H9 (cell line): ENCODE measurements at regions not wholly inside any gene's neighbourhood (a gene's known extent, or its start where the extent isn't known, plus 50 kb on each side); places are given as distances from the start of the nearest gene placed in this dataset.

Experiments
- DNase-seq: peaks from one replicate; pipeline ENCODE4 v3.0.0-alpha.2; 2017
- H2AFZ ChIP-seq: one replicate; pipeline ENCODE4 v1.6.1; 2013; ENCODE audit warnings: mild to moderate bottlenecking, low read length, control low read depth, moderate library complexity
- H2AK5ac ChIP-seq: 2 replicates; pipeline ENCODE4 v1.6.1; 2013; ENCODE audit warnings: low read length, control low read depth, mixed read lengths; ENCODE audit not compliant: insufficient read length
- H2BK120ac ChIP-seq: one replicate; pipeline ENCODE4 v1.6.1; 2013; ENCODE audit warnings: low read depth, mild to moderate bottlenecking, low read length, control low read depth, inconsistent platforms; ENCODE audit not compliant: poor library complexity, severe bottlenecking
- H2BK12ac ChIP-seq: 2 replicates; pipeline ENCODE4 v1.6.1; 2013; ENCODE audit warnings: low read length, control low read depth, mixed read lengths, low read depth; ENCODE audit not compliant: insufficient read length
- H2BK15ac ChIP-seq: 2 replicates; pipeline ENCODE4 v1.6.1; 2013; ENCODE audit warnings: low read depth, low read length, control low read depth
- H2BK20ac ChIP-seq: one replicate; pipeline ENCODE4 v1.6.1; 2013; ENCODE audit warnings: low read depth, mild to moderate bottlenecking, low read length, control low read depth, inconsistent platforms; ENCODE audit not compliant: poor library complexity, severe bottlenecking
- H2BK5ac ChIP-seq: 2 replicates; pipeline ENCODE4 v1.6.1; 2013; ENCODE audit warnings: low read length, control low read depth, mixed read lengths; ENCODE audit not compliant: insufficient read length
- H3K14ac ChIP-seq: 2 replicates; pipeline ENCODE4 v1.6.1; 2013; ENCODE audit warnings: low read length, control low read depth; ENCODE audit not compliant: insufficient read depth
- H3K18ac ChIP-seq: 2 replicates; pipeline ENCODE4 v1.6.1; 2013; ENCODE audit warnings: low read depth, mild to moderate bottlenecking, mixed read lengths, low read length, control low read depth; ENCODE audit not compliant: insufficient read length
- H3K23ac ChIP-seq: 2 replicates; pipeline ENCODE4 v1.6.1; 2013; ENCODE audit warnings: low read length, control low read depth, mixed read lengths, low read depth; ENCODE audit not compliant: insufficient read length
- H3K23me2 ChIP-seq: 2 replicates; pipeline ENCODE4 v1.6.1; 2013; ENCODE audit warnings: low read depth, mild to moderate bottlenecking, mixed read lengths, low read length, control low read depth; ENCODE audit not compliant: insufficient read length, poor library complexity, severe bottlenecking
- H3K27ac ChIP-seq: 2 replicates; pipeline ENCODE4 v1.5.1; 2013; ENCODE audit warnings: low read length, control low read depth, mixed read lengths, low read depth; ENCODE audit not compliant: insufficient read length
- H3K27me3 ChIP-seq: 2 replicates; pipeline ENCODE4 v1.6.1; 2013; ENCODE audit warnings: low read length, control low read depth, inconsistent platforms; ENCODE audit not compliant: insufficient read depth
- H3K4ac ChIP-seq: 2 replicates; pipeline ENCODE4 v1.6.1; 2013; ENCODE audit warnings: low read depth, mild to moderate bottlenecking, control low read depth, inconsistent platforms, low read length, moderate library complexity
- H3K4me1 ChIP-seq: 2 replicates; pipeline ENCODE4 v1.6.1; 2013; ENCODE audit warnings: low read length, control low read depth, inconsistent platforms; ENCODE audit not compliant: insufficient read depth
- H3K4me2 ChIP-seq: 2 replicates; pipeline ENCODE4 v1.6.1; 2013; ENCODE audit warnings: low read length, control low read depth, mixed read lengths; ENCODE audit not compliant: insufficient read length, insufficient read depth
- H3K56ac ChIP-seq: 2 replicates; pipeline ENCODE4 v1.6.1; 2013; ENCODE audit warnings: low read depth, mild to moderate bottlenecking, mixed read lengths, low read length, control low read depth; ENCODE audit not compliant: insufficient read length
- H3K79me1 ChIP-seq: 2 replicates; pipeline ENCODE4 v1.6.1; 2013; ENCODE audit warnings: low read depth, mild to moderate bottlenecking, moderate library complexity, low read length, control low read depth, inconsistent platforms; ENCODE audit not compliant: insufficient read depth, poor library complexity, severe bottlenecking
- H3K79me2 ChIP-seq: 2 replicates; pipeline ENCODE4 v1.6.1; 2013; ENCODE audit warnings: low read length, control low read depth, inconsistent platforms; ENCODE audit not compliant: insufficient read depth
- H3K9ac ChIP-seq: 2 replicates; pipeline ENCODE4 v1.6.1; 2013; ENCODE audit warnings: low read length, control low read depth, mixed read lengths; ENCODE audit not compliant: insufficient read length; ENCODE audit errors: extremely low read depth
- H3K9me3 ChIP-seq: one replicate; pipeline ENCODE4 v1.6.1; 2013; ENCODE audit warnings: low read depth, low read length, inconsistent platforms; ENCODE audit not compliant: control insufficient read depth
- H3T11ph ChIP-seq: one replicate; pipeline ENCODE4 v1.6.1; 2013; ENCODE audit warnings: mild to moderate bottlenecking, low read length, control low read depth, inconsistent platforms
- H4K20me1 ChIP-seq: one replicate; pipeline ENCODE4 v1.6.1; 2013; ENCODE audit not compliant: control insufficient read depth, insufficient read length, insufficient read depth
- H4K5ac ChIP-seq: 2 replicates; pipeline ENCODE4 v1.6.1; 2013; ENCODE audit warnings: low read depth, mild to moderate bottlenecking, mixed read lengths, low read length, control low read depth; ENCODE audit not compliant: insufficient read length
- H4K8ac ChIP-seq: replicated peaks from 2 replicates; pipeline ENCODE4 v1.6.1; 2013; ENCODE audit warnings: low read length, control low read depth, mixed read lengths, low read depth; ENCODE audit not compliant: insufficient read length
- H4K91ac ChIP-seq: 2 replicates; pipeline ENCODE4 v1.6.1; 2013; ENCODE audit warnings: low read depth, mild to moderate bottlenecking, moderate library complexity, mixed read lengths, low read length, control low read depth; ENCODE audit not compliant: insufficient read length
- H3K27ac Mint-ChIP-seq, 3 experiments: 2 replicates in 2 of 3; 3 replicates in 1 of 3; pipeline ENCODE4 v1.8.0; 2020 to 2021; ENCODE audit warnings: mixed read lengths in 3 of 3, mild to moderate bottlenecking in 1 of 3, moderate library complexity in 1 of 3
- H3K27me3 Mint-ChIP-seq: 2 replicates; pipeline ENCODE4 v1.8.0; 2021; ENCODE audit warnings: low read depth, mild to moderate bottlenecking, moderate library complexity, mixed read lengths
- H3K36me3 Mint-ChIP-seq, 3 experiments: 2 replicates in 2 of 3; 3 replicates in 1 of 3; pipeline ENCODE4 v1.8.0; 2020 to 2021; ENCODE audit warnings: low read depth in 3 of 3, mixed read lengths in 3 of 3; ENCODE audit not compliant: insufficient read depth in 1 of 3
- H3K4me1 Mint-ChIP-seq, 2 experiments: 2 replicates each; pipeline ENCODE4 v1.8.0; 2020; ENCODE audit warnings: mixed read lengths in 2 of 2
- H3K4me3 Mint-ChIP-seq, 2 experiments: 2 replicates in 1 of 2; 3 replicates in 1 of 2; pipeline ENCODE4 v1.8.0; 2020 to 2021; ENCODE audit warnings: mild to moderate bottlenecking in 2 of 2, mixed read lengths in 2 of 2, moderate library complexity in 1 of 2
- H3K9me3 Mint-ChIP-seq, 2 experiments: 2 replicates in 1 of 2; 3 replicates in 1 of 2; pipeline ENCODE4 v1.8.0; 2020; ENCODE audit warnings: mild to moderate bottlenecking in 2 of 2, mixed read lengths in 2 of 2, moderate library complexity in 1 of 2
- WGBS: extraction: QIAGEN DNeasy Blood & Tissue Kit; methylation state at CpG from one replicate; pipeline ENCODE4 v1.1.7; 2013; ENCODE audit warnings: missing lambda C conversion rate, low lambda C conversion rate, mixed read lengths; ENCODE audit not compliant: insufficient read length; ENCODE audit errors: extremely low coverage; 5-methylcytosine and 5-hydroxymethylcytosine counted together
- TF ChIP-seq, protein P1 (sequence below): fragments of 200-600 bp; sonication (generic); conservative IDR thresholded peaks from 3 replicates; pipeline ENCODE4 v1.8.0; 2021; ENCODE audit warnings: antibody characterized with exemption, mild to moderate bottlenecking

DNA sequence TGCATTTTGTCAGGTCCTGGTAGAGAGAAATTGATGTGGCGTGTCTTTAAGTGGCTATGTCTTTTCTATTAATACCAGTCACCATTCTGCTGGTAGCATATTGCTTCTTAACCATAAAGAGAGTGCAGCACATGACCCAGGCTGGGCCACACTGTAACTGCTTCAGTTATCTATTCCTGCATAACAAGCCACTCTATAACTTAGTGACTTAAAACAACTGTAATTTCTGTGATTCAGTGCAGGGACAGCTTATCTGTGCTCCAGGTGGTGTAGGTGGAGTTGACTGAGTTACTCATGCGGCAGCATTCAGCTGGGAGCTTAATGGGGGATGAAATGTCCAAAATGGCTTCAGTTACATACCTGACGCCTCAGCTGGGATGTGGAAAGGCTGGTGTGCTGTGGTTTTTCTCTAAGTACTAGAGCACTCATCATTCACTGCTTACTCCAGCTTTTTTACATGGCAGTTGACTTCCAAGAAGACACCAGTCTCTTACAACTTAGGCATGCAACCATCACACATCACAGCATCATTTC lies 742.4 kb downstream of the SATB2 start:
- no peak for DNase-seq
- no peak overlapping the region for H3K14ac ChIP-seq
- no peaks in the 10 kb centered on the region for H3K79me1 ChIP-seq
- no peak overlapping the region for H3K4me3 Mint-ChIP-seq
- no peak overlapping the region for H3K4me2 ChIP-seq
- no peak overlapping the region for H3K23ac ChIP-seq
- no peaks in the 10 kb centered on the region for H3K27me3 Mint-ChIP-seq
- H4K91ac ChIP-seq: no peak overlapping the region
- H3K23me2 ChIP-seq: no peaks in the 10 kb centered on the region
- no peak overlapping the region for H3K56ac ChIP-seq
- no peak overlapping the region for H2AFZ ChIP-seq
- no CpG with 5 or more reads among the region's 3 CpGs for WGBS
- H2BK12ac ChIP-seq: no peak overlapping the region
- H2BK120ac ChIP-seq: no peak overlapping the region
- no peaks in the 10 kb centered on the region for H3K36me3 Mint-ChIP-seq
- no peaks in the 10 kb centered on the region for H3K9me3 ChIP-seq
- H3K27me3 ChIP-seq: no peaks in the 10 kb centered on the region
- no peaks in the 10 kb centered on the region for H3K4me1 ChIP-seq
- H2BK15ac ChIP-seq: no peak overlapping the region
- no peaks in the 10 kb centered on the region for H4K20me1 ChIP-seq
- H4K5ac ChIP-seq: no peak overlapping the region
- H3K4me1 Mint-ChIP-seq: peaks cover 0 to 6% of the 10 kb centered on the region in 2 experiments; a peak in 3 of 4 replicates
- no peak overlapping the region for H3K27ac ChIP-seq
- no peak overlapping the region for H3K18ac ChIP-seq
- no peaks in the 10 kb centered on the region for H3K79me2 ChIP-seq
- no peak overlapping the region for H3K27ac Mint-ChIP-seq
- no peak overlapping the region for H3K9ac ChIP-seq
- H2BK20ac ChIP-seq: no peak overlapping the region
- no peak overlapping the region for H2BK5ac ChIP-seq
- H4K8ac ChIP-seq: no peak overlapping the region
- no peak overlapping the region for H3T11ph ChIP-seq
- no peak overlapping the region for H3K4ac ChIP-seq
- TF ChIP-seq, protein P1, sequence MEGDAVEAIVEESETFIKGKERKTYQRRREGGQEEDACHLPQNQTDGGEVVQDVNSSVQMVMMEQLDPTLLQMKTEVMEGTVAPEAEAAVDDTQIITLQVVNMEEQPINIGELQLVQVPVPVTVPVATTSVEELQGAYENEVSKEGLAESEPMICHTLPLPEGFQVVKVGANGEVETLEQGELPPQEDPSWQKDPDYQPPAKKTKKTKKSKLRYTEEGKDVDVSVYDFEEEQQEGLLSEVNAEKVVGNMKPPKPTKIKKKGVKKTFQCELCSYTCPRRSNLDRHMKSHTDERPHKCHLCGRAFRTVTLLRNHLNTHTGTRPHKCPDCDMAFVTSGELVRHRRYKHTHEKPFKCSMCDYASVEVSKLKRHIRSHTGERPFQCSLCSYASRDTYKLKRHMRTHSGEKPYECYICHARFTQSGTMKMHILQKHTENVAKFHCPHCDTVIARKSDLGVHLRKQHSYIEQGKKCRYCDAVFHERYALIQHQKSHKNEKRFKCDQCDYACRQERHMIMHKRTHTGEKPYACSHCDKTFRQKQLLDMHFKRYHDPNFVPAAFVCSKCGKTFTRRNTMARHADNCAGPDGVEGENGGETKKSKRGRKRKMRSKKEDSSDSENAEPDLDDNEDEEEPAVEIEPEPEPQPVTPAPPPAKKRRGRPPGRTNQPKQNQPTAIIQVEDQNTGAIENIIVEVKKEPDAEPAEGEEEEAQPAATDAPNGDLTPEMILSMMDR: no peak
- H2AK5ac ChIP-seq: no peak overlapping the region
- H3K9me3 Mint-ChIP-seq: no peaks in the 10 kb centered on the region
